AG04449 (cell line): ENCODE measurements at regions not wholly inside any gene's neighbourhood (a gene's known extent, or its start where the extent isn't known, plus 50 kb on each side); places are given as distances from the start of the nearest gene placed in this dataset.

Experiments
- CTCF ChIA-PET: fragments of 350-600 bp; formaldehyde crosslinking; extraction: SDS; loops from one replicate; lab custom pipeline; 2021; ENCODE audit warnings: antibody characterized with exemption; lab: Yijun Ruan, JAX
- POLR2A ChIA-PET: fragments of 400-600, 350-600 bp; formaldehyde crosslinking; extraction: SDS; loops from one replicate; lab custom pipeline; 2020; ENCODE audit warnings: antibody characterized with exemption, inconsistent platforms; lab: Yijun Ruan, JAX
- DNase-seq: peaks from one replicate; pipeline ENCODE4 v3.0.0-alpha.2; 2010; ENCODE audit warnings: low read depth, low spot score
- H3K4me3 ChIP-seq: 2 replicates; pipeline ENCODE4 v1.5.1; 2011; ENCODE audit warnings: low read depth, mild to moderate bottlenecking, control low read depth, low read length
- TF ChIP-seq, protein P1 (sequence below): IDR thresholded peaks from one replicate; pipeline ENCODE4 v1.5.1; 2011; ENCODE audit warnings: mild to moderate bottlenecking, moderate library complexity, low read length, control low read depth, inconsistent platforms; ENCODE audit not compliant: insufficient read depth; ENCODE audit errors: missing control alignments

DNA sequence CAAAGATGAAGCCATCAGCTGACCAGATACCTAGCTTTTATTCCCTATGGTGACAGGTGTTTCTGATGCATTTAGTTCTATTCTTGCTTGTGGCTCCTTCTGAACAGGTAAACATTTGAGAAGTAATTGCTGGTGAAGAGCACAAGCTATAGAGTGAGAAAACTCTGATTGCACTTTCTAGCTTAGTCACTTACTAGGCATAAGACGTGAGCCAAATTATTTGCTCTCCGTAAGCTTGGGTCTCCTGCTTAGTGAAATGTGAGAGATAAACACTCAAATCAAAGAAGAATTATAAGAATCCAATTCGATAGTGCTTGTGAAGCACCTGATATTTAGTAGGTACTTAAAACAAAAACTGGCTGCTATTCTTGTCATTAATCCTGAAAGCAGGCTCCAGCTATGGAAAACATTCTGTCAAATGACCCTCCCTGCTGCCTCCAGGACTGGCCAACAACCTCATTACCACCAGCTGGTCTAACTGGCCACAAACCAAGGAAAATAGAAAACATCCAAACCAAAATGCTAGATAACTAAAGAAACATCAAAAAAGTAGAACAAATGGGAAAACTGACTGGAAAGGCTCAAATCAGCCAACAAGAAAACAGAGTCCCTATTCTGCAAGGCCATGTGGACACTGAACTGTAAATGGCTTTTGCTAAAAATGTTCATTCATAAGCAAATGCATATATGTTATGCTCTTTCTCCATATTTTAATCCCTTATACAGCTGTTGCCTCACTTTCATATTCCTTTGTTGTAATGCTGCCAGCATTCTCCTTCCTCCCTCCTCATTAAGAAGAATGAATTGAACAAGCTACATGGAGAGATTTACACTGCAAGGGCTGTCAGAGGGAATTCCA lies 616.1 kb downstream of the DTWD2 start:
- TF ChIP-seq, protein P1, sequence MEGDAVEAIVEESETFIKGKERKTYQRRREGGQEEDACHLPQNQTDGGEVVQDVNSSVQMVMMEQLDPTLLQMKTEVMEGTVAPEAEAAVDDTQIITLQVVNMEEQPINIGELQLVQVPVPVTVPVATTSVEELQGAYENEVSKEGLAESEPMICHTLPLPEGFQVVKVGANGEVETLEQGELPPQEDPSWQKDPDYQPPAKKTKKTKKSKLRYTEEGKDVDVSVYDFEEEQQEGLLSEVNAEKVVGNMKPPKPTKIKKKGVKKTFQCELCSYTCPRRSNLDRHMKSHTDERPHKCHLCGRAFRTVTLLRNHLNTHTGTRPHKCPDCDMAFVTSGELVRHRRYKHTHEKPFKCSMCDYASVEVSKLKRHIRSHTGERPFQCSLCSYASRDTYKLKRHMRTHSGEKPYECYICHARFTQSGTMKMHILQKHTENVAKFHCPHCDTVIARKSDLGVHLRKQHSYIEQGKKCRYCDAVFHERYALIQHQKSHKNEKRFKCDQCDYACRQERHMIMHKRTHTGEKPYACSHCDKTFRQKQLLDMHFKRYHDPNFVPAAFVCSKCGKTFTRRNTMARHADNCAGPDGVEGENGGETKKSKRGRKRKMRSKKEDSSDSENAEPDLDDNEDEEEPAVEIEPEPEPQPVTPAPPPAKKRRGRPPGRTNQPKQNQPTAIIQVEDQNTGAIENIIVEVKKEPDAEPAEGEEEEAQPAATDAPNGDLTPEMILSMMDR: no peak
- ChIA-PET POLR2A (no interaction called here), CTCF (no interaction called here)
- no peak overlapping the region for H3K4me3 ChIP-seq
- DNase-seq: no peak

DNA sequence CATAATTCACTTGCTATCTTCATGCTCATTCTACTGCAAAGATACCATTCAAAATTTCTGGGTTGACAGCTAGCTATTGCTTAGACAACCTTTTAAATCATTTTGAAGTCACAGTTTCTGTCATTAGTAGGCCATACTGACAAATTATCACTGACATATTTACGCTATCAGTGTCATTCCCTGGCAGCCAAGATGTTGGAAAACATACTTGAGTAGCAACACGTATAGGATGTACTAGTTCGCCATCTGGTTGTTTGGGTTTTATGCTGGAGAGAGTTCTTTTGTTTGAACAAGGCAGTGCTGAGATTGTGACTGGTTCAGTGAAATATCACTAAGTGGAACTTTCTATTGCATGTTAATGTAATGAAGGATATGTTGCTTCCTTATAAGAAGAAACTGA lies 621.9 kb downstream of the DTWD2 start:
- TF ChIP-seq, protein P1: no peak
- no peak for DNase-seq

DNA sequence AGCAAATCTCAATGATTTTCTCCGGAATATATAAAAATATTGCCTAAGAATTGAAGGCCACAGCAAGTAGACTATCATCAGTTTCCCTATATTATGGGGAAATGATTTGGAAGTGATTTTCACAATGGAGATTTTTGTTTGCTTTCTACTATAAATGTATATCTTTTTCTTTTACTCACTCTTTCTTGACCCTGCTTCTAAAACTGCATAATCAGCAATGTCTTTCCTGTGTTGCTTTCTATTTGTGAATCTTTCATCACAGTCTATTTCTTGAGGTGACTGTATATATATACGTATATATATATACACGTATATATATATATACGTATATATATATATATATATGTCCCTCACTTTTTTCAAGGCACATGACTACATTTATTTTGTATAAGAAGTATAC lies 622.6 kb downstream of the DTWD2 start:
- ChIA-PET CTCF (no interaction called here), POLR2A (no interaction called here)
- no peak overlapping the region for H3K4me3 ChIP-seq

More for the DNA sequence above, 621.9 kb downstream of the DTWD2 start:
- CTCF ChIA-PET: no interaction called here
- H3K4me3 ChIP-seq: no peak overlapping the region
- POLR2A ChIA-PET: no interaction called here

DNA sequence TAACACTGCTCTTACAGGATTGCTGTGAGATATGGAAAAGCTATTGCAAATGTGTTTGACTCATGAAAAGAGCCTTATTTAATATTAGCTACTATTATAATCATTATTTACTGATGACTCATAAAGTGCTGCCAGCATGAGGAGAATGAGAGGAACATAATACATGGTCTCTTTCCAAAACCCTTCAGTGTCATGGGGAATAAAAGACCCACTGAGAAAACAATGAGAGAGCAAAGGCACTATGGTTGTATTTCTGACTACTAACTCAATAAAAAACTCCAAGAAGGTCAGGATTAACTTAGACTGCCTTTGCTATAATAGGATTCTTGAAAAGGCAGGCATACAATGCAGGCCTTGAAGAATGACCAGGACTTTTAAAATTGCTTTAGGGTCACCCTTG lies 633.5 kb downstream of the DTWD2 start:
- TF ChIP-seq, protein P1: no peak
- no peak overlapping the region for H3K4me3 ChIP-seq
- no peak for DNase-seq
- POLR2A ChIA-PET: no interaction called here
- CTCF ChIA-PET: no interaction called here

More for the DNA sequence above, 622.6 kb downstream of the DTWD2 start:
- no peak for DNase-seq
- TF ChIP-seq, protein P1: no peak

DNA sequence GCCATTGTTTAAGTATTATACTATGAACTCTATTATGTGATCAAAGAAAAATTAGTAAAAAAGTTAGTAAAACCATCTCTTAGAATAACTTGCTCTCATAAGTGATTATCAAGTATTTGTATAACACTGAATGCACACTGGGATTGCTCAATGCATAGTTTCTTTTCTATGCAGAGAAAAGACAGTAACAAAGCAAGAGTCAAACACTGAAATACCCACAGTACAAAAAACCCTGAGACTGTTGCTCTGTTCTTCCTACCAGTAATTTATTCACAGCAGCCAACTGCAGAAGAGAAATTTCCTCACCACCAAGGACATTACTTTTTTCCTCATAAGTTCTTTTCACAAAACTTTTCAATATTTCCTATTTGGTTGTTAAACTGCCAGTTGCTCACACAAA lies 634.4 kb downstream of the DTWD2 start:
- ChIA-PET CTCF (no interaction called here), POLR2A (no interaction called here)
- TF ChIP-seq, protein P1: no peak

DNA sequence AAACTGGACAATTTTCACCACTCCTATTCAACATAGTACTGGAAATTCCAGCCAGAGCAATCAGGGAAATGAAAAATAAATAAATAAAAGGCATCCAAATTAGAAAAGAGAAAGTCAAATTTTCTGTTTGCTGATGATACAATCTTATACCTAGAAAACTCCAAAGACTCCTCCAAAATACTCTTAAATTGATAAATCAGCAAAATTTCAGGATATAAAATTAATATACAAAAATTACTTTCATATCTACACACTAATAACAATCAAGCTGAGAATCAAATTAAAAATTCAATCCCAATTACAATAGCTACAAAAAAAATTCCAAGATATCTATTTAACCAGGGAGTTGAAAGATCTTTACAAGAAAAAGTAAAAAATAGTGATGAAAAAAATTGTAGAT lies 651.9 kb downstream of the DTWD2 start:
- no peak for DNase-seq
- ChIA-PET CTCF (no interaction called here), POLR2A (no interaction called here)
- H3K4me3 ChIP-seq: no peak overlapping the region
- TF ChIP-seq, protein P1: no peak

More for the DNA sequence above, 634.4 kb downstream of the DTWD2 start:
- DNase-seq: no peak
- no peak overlapping the region for H3K4me3 ChIP-seq
